K562 (cell line): ENCODE measurements at regions not wholly inside any gene's neighbourhood (a gene's known extent, or its start where the extent isn't known, plus 50 kb on each side); places are given as distances from the start of the nearest gene placed in this dataset.

Source experiments
- ATF2 ChIP-seq: sonication (generic); formaldehyde crosslinking; IDR thresholded peaks from 2 replicates; pipeline ENCODE4 v1.8.1; 2022; ENCODE audit warnings: missing genetic modification reagents
- CREM ChIP-seq: IDR thresholded peaks from 2 replicates; pipeline ENCODE4 v1.6.1; 2014; ENCODE audit warnings: antibody characterized with exemption, low read depth
- CTCF ChIP-seq, 3 experiments: IDR thresholded peaks in 2 of 3; conservative IDR thresholded peaks in 1 of 3; 2 replicates each; pipeline ENCODE4 v1.5.1; 2011 to 2012; ENCODE audit warnings: low read length in 3 of 3, mild to moderate bottlenecking in 3 of 3, control low read depth in 2 of 3, improper control_type of control experiment in 1 of 3, inconsistent platforms in 1 of 3, low read depth in 1 of 3, mixed read lengths in 1 of 3, moderate library complexity in 1 of 3; ENCODE audit not compliant: insufficient read depth in 2 of 3
- EP300 ChIP-seq: IDR thresholded peaks from 2 replicates; pipeline ENCODE4 v1.6.1; 2012; ENCODE audit warnings: low read length, improper control_type of control experiment
- KLF13 ChIP-seq: fragments of 450-650 bp; IDR thresholded peaks from 2 replicates; pipeline ENCODE4 v1.6.1; 2016; ENCODE audit warnings: missing genetic modification characterization, low read depth, mild to moderate bottlenecking, missing compliant biosample characterization, moderate library complexity, borderline replicate concordance
- MAX ChIP-seq: sonication (generic); formaldehyde crosslinking; IDR thresholded peaks from 2 replicates; pipeline ENCODE4 v1.9.0; 2022; ENCODE audit warnings: mild to moderate bottlenecking, missing genetic modification reagents
- SP2 ChIP-seq: IDR thresholded peaks from 2 replicates; pipeline ENCODE4 v1.6.1; 2011; ENCODE audit warnings: mild to moderate bottlenecking, low read depth, low read length, moderate library complexity; ENCODE audit not compliant: poor library complexity, severe bottlenecking; ENCODE audit errors: extremely low read depth
- ZNF232 ChIP-seq: sonication (generic); formaldehyde crosslinking; IDR thresholded peaks from 2 replicates; pipeline ENCODE4 v1.8.0; 2022; ENCODE audit warnings: mild to moderate bottlenecking, missing genetic modification reagents
- ZNF609 ChIP-seq: sonication (generic); formaldehyde crosslinking; IDR thresholded peaks from 2 replicates; pipeline ENCODE4 v1.8.1; 2023; ENCODE audit warnings: missing genetic modification reagents, mild to moderate bottlenecking, borderline replicate concordance

DNA sequence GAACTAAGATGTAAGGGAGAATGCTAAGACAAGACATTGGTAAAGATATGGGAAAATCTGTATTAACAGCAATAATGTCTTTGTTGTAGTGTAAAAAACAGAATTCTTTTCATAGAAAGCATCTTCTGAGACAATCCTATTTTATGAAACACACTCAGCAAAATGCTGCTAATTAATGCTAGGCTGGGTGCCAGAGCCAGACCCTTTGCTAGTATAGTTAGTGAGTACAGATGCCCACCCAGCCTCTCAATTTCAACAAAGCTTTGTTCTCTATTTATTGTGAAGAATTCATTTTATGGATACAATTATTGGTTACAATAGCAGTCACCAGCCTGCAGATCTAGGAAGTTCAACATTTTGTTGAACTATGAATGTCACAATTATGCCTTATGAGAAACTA is 131.0 kb downstream of the SEM1 start:
- TF ChIP-seq EP300 (no peak), MAX (CRISPR knock-in tag) (no peak), CREM (no peak), ATF2 (CRISPR knock-in tag) (no peak), CTCF (IDR thresholded peaks at IDR 0.05 in 2 of 3, conservative IDR thresholded peaks at IDR 0.05 in 1 of 3; ENCODE audit: insufficient read depth in 2 of 3, low read depth in 1 of 3, low read length in 3 of 3) (no peak), ZNF232 (CRISPR knock-in tag) (no peak), ZNF609 (CRISPR knock-in tag) (no peak), KLF13 (tag) (no peak), SP2 (no peak)
